PFSK-1 (cell line): ENCODE measurements at regions not wholly inside any gene's neighbourhood (a gene's known extent, or its start where the extent isn't known, plus 50 kb on each side); places are given as distances from the start of the nearest gene placed in this dataset.

Source experiments
- POLR2AphosphoS5 ChIP-seq: IDR thresholded peaks from 2 replicates; pipeline ENCODE4 v1.6.1; 2012; ENCODE audit warnings: low read depth, mild to moderate bottlenecking, control low read depth, low read length, moderate library complexity
- TF ChIP-seq, protein P1 (sequence below), 2 experiments: IDR thresholded peaks; 2 replicates each; pipeline versions ENCODE4 v1.6.1 to v1.8.0; 2011 to 2012; ENCODE audit warnings: low read depth in 2 of 2, low read length in 2 of 2, control low read depth in 1 of 2, inconsistent platforms in 1 of 2, mild to moderate bottlenecking in 1 of 2, moderate library complexity in 1 of 2; ENCODE audit not compliant: insufficient read depth in 1 of 2

DNA sequence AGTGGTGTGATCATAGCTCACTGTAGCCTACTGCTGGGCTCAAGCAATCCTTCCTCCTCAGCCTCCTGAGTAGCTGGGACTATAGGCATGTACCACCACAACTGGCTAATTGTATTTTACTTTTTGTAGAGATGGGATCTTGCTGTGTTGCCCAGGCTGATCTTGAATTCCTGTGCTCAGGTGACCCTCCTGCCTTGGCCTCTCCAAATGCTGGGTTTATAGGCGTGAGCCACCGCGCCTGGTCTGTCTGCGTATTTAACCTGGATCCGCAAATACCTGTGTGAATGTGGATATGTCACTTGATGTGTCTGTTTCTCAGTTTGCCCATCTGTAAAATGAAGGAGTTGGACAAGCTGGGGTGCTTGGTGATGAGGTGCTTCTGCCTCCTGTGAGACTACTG, 123.9 kb downstream of the BAMBI start:
- no peak for TF ChIP-seq POLR2AphosphoS5
- TF ChIP-seq, protein P1, sequence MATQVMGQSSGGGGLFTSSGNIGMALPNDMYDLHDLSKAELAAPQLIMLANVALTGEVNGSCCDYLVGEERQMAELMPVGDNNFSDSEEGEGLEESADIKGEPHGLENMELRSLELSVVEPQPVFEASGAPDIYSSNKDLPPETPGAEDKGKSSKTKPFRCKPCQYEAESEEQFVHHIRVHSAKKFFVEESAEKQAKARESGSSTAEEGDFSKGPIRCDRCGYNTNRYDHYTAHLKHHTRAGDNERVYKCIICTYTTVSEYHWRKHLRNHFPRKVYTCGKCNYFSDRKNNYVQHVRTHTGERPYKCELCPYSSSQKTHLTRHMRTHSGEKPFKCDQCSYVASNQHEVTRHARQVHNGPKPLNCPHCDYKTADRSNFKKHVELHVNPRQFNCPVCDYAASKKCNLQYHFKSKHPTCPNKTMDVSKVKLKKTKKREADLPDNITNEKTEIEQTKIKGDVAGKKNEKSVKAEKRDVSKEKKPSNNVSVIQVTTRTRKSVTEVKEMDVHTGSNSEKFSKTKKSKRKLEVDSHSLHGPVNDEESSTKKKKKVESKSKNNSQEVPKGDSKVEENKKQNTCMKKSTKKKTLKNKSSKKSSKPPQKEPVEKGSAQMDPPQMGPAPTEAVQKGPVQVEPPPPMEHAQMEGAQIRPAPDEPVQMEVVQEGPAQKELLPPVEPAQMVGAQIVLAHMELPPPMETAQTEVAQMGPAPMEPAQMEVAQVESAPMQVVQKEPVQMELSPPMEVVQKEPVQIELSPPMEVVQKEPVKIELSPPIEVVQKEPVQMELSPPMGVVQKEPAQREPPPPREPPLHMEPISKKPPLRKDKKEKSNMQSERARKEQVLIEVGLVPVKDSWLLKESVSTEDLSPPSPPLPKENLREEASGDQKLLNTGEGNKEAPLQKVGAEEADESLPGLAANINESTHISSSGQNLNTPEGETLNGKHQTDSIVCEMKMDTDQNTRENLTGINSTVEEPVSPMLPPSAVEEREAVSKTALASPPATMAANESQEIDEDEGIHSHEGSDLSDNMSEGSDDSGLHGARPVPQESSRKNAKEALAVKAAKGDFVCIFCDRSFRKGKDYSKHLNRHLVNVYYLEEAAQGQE (IDR thresholded peaks at IDR 0.05; ENCODE audit: insufficient read depth in 1 of 2, low read depth in 2 of 2, low read length in 2 of 2), result no peak
